Panc1 (cell line): ENCODE measurements at regions not wholly inside any gene's neighbourhood (a gene's known extent, or its start where the extent isn't known, plus 50 kb on each side); places are given as distances from the start of the nearest gene placed in this dataset.

Source experiments
- ATAC-seq: fragments of 200-7000 bp; cut with Tn5 transposase; 2 replicates; pipeline ENCODE4 v1.9.1; 2020; ENCODE audit warnings: mild to moderate bottlenecking, moderate library complexity
- BruUV-seq: library from RNA; stranded (reverse); fragments of 400-500 nt; replicated peaks from 2 replicates; lab custom pipeline; 2021; lab: Mats Ljungman, UMichigan
- CTCF ChIA-PET: fragments of 300-600 bp; sonication (Branson Sonifier 250); formaldehyde crosslinking; loops from one replicate; lab custom pipeline; 2022; ENCODE audit warnings: antibody characterized with exemption; lab: Charles Lee
- POLR2A ChIA-PET: fragments of 300-600 bp; sonication (Branson Sonifier 250); formaldehyde crosslinking; loops from one replicate; lab custom pipeline; 2022; ENCODE audit warnings: antibody characterized with exemption; lab: Charles Lee
- DNase-seq: peaks from one replicate; pipeline ENCODE4 v3.0.0-alpha.2; 2010; ENCODE audit warnings: low read depth, low spot score
- H3K27ac ChIP-seq: 2 replicates; pipeline ENCODE4 v1.5.1; 2011; ENCODE audit warnings: mild to moderate bottlenecking, low read length, inconsistent platforms
- H3K27me3 ChIP-seq: fragments of 200-500 bp; sonication (Bioruptor generic); 2 replicates; pipeline ENCODE4 v1.6.0; 2014; ENCODE audit warnings: low read length, inconsistent platforms; ENCODE audit not compliant: control insufficient read depth, insufficient read depth
- H3K36me3 ChIP-seq: fragments of 200-500 bp; sonication (Bioruptor generic); 2 replicates; pipeline ENCODE4 v1.5.1; 2014; ENCODE audit warnings: inconsistent platforms, mild to moderate bottlenecking, low read length, moderate library complexity; ENCODE audit not compliant: control insufficient read depth, insufficient read depth
- H3K4me1 ChIP-seq: 2 replicates; pipeline ENCODE4 v1.5.1; 2011; ENCODE audit warnings: inconsistent platforms, mild to moderate bottlenecking, low read length, moderate library complexity; ENCODE audit not compliant: control insufficient read depth, insufficient read depth
- H3K4me3 ChIP-seq, 2 experiments: 2 replicates each; pipeline ENCODE4 v1.5.1; 2011 to 2012; ENCODE audit warnings: low read depth in 2 of 2, low read length in 2 of 2, mild to moderate bottlenecking in 2 of 2, inconsistent platforms in 1 of 2, moderate library complexity in 1 of 2
- H3K9me3 ChIP-seq: fragments of 200-500 bp; sonication (Bioruptor generic); 2 replicates; pipeline ENCODE4 v1.5.1; 2014; ENCODE audit warnings: low read depth, mild to moderate bottlenecking, inconsistent platforms, low read length, moderate library complexity; ENCODE audit not compliant: control insufficient read depth, insufficient read depth
- CTCF ChIP-seq: fragments of 450-650 bp; IDR thresholded peaks from 2 replicates; pipeline ENCODE4 v1.5.1; 2017; ENCODE audit warnings: mild to moderate bottlenecking
- POLR2AphosphoS5 ChIP-seq: IDR thresholded peaks from 2 replicates; pipeline ENCODE4 v1.6.1; 2012; ENCODE audit warnings: mild to moderate bottlenecking, low read depth, low read length, moderate library complexity
- REST ChIP-seq, 2 experiments: IDR thresholded peaks; 2 replicates each; pipeline ENCODE4 v1.6.1; 2011 to 2012; ENCODE audit warnings: low read depth in 2 of 2, control low read depth in 1 of 2, low read length in 1 of 2, mild to moderate bottlenecking in 1 of 2, moderate library complexity in 1 of 2; ENCODE audit not compliant: insufficient read depth in 1 of 2
- SIN3A ChIP-seq: IDR thresholded peaks from 2 replicates; pipeline ENCODE4 v1.6.1; 2012; ENCODE audit warnings: low read depth, mild to moderate bottlenecking, low read length, moderate library complexity, borderline replicate concordance; ENCODE audit not compliant: insufficient read depth
- TCF7L2 ChIP-seq: IDR thresholded peaks from 2 replicates; pipeline ENCODE4 v1.6.1; 2011; ENCODE audit warnings: mild to moderate bottlenecking, low read depth, low read length, inconsistent platforms
- in situ Hi-C: cut with HindIII; loops from 2 replicates; pipeline ENCODE4 v1.10.0; 2016; ENCODE audit warnings: low sequenced_read_pairs, low pct_unique_long_range_greater_than_20kb
- intact Hi-C: fragments of 100-400 bp; cut with micrococcal nuclease; formaldehyde crosslinking; loops from one replicate; pipeline ENCODE4 v1.10.0; 2022; ENCODE audit not compliant: unreplicated experiment

- ATAC-seq (no peak), DNase-seq (no peak)
- no TSS peak for BruUV-seq
- ChIA-PET CTCF (no interaction called here), POLR2A (no interaction called here)
- Histone ChIP-seq H3K4me1 (no peaks in the 10 kb centered on the region), H3K27me3 (peaks cover 5% of the 10 kb centered on the region), H3K36me3 (no peaks in the 10 kb centered on the region), H3K4me3 (no peak overlapping the region), H3K27ac (no peak overlapping the region), H3K9me3 (no peaks in the 10 kb centered on the region)
- intact Hi-C loops (loop anchor here (10.0 kb wide), 1 partner anchor 103 kb away; no protein-coding TSS in a partner anchor), in situ Hi-C loops (no loop called here)
- TF ChIP-seq TCF7L2 (no peak), REST (IDR thresholded peaks at IDR 0.05; ENCODE audit: insufficient read depth in 1 of 2, low read depth in 2 of 2, low read length in 1 of 2) (no peak), CTCF (no peak), SIN3A (no peak), POLR2AphosphoS5 (no peak)
Observed at GRCh38 chr2:56021579-56021978, 98.0 kb upstream of the EFEMP1 start.

GRCh38 chr2:56025469-56026193 lies 102.0 kb upstream of the EFEMP1 start:
- no peaks in the 10 kb centered on the region; the same call in 1 of the 2 replicates for H3K27me3 ChIP-seq
- no peaks in the 10 kb centered on the region for H3K36me3 ChIP-seq
- ChIA-PET POLR2A (no interaction called here), CTCF (no interaction called here)
- intact Hi-C loops (loop anchor here (10.0 kb wide), 1 partner anchor 99 kb away; no protein-coding TSS in a partner anchor), in situ Hi-C loops (no loop called here)
- no peak for ATAC-seq
- no peak overlapping the region for H3K4me3 ChIP-seq
- TF ChIP-seq REST (IDR thresholded peaks at IDR 0.05; ENCODE audit: insufficient read depth in 1 of 2, low read depth in 2 of 2, low read length in 1 of 2) (no peak), TCF7L2 (no peak), SIN3A (no peak), CTCF (no peak), POLR2AphosphoS5 (no peak)
- H3K4me1 ChIP-seq = no peaks in the 10 kb centered on the region
- no peak overlapping the region for H3K27ac ChIP-seq
- DNase-seq = no peak
- no TSS peak for BruUV-seq
- no peaks in the 10 kb centered on the region for H3K9me3 ChIP-seq
